Activated CD4-positive, alpha-beta memory T cell treated with anti-CD3 and anti-CD28 coated beads for 36 hours (primary cell): ENCODE measurements at regions not wholly inside any gene's neighbourhood (a gene's known extent, or its start where the extent isn't known, plus 50 kb on each side); places are given as distances from the start of the nearest gene placed in this dataset.
"Not testable (repeated sequence)": the region's sequence is repeated elsewhere in the genome, so short reads cannot be mapped to it uniquely, and the experiment has no call there.

Experiments
- CTCF ChIA-PET: fragments of 350-600 bp; sonication (Branson Sonifier 250); formaldehyde crosslinking; loops from one replicate; lab custom pipeline; 2021; ENCODE audit warnings: antibody characterized with exemption, inconsistent platforms; lab: Charles Lee
- POLR2A ChIA-PET: fragments of 350-600 bp; sonication (Branson Sonifier 250); formaldehyde crosslinking; loops from one replicate; lab custom pipeline; 2021; ENCODE audit warnings: antibody characterized with exemption; lab: Charles Lee
- DNase-seq: peaks from one replicate; pipeline ENCODE4 v3.0.0-alpha.2; 2020
- H3K27ac Mint-ChIP-seq: one replicate; pipeline ENCODE4 v1.8.0; 2021; ENCODE audit warnings: mixed read lengths
- H3K27me3 Mint-ChIP-seq: one replicate; pipeline ENCODE4 v1.8.0; 2021; ENCODE audit warnings: mixed read lengths
- H3K36me3 Mint-ChIP-seq: one replicate; pipeline ENCODE4 v1.8.0; 2021; ENCODE audit warnings: mixed read lengths
- H3K4me1 Mint-ChIP-seq: one replicate; pipeline ENCODE4 v1.8.0; 2021; ENCODE audit warnings: low read depth, mixed read lengths
- H3K4me3 Mint-ChIP-seq: one replicate; pipeline ENCODE4 v1.8.0; 2021; ENCODE audit warnings: mild to moderate bottlenecking, mixed read lengths
- H3K9me3 Mint-ChIP-seq: one replicate; pipeline ENCODE4 v1.8.0; 2021; ENCODE audit warnings: mixed read lengths
- intact Hi-C: fragments of 100-400 bp; cut with micrococcal nuclease; formaldehyde crosslinking; loops from one replicate; pipeline ENCODE4 v1.15.1; 2023

- H3K9me3 Mint-ChIP-seq: no peaks in the 10 kb centered on the region
- intact Hi-C loops: no loop called here
- POLR2A ChIA-PET: no interaction called here
- no peaks in the 10 kb centered on the region for H3K36me3 Mint-ChIP-seq
- no peak overlapping the region for H3K4me3 Mint-ChIP-seq
- CTCF ChIA-PET: no interaction called here
- no peaks in the 10 kb centered on the region for H3K27me3 Mint-ChIP-seq
- H3K27ac Mint-ChIP-seq: no peak overlapping the region
- no peak for DNase-seq
- no peaks in the 10 kb centered on the region for H3K4me1 Mint-ChIP-seq
Observed at GRCh38 chr2:187188783-187189631, 259.0 kb downstream of the CALCRL start.

- DNase-seq: no peak
- Mint-ChIP-seq H3K27ac (no peak overlapping the region), H3K4me1 (no peaks in the 10 kb centered on the region), H3K36me3 (no peaks in the 10 kb centered on the region), H3K4me3 (no peak overlapping the region), H3K9me3 (peaks cover 5% of the 10 kb centered on the region), H3K27me3 (no peaks in the 10 kb centered on the region)
- ChIA-PET POLR2A (no interaction called here), CTCF (no interaction called here)
- intact Hi-C loops: no loop called here
Observed at GRCh38 chr2:187187519-187187918, 260.5 kb downstream of the CALCRL start.

- no peak for DNase-seq
- Mint-ChIP-seq H3K4me1 (no peaks in the 10 kb centered on the region), H3K27me3 (no peaks in the 10 kb centered on the region), H3K36me3 (no peaks in the 10 kb centered on the region), H3K27ac (no peak overlapping the region), H3K9me3 (peaks cover 8% of the 10 kb centered on the region), H3K4me3 (no peak overlapping the region)
- ChIA-PET CTCF (no interaction called here), POLR2A (no interaction called here)
- intact Hi-C loops: no loop called here
Observed at GRCh38 chr2:187180529-187180928, 267.5 kb downstream of the CALCRL start.

GRCh38 chr2:187178876-187179275 lies 269.2 kb downstream of the CALCRL start:
- H3K27me3 Mint-ChIP-seq, CTCF ChIA-PET, H3K4me1 Mint-ChIP-seq, H3K36me3 Mint-ChIP-seq, H3K4me3 Mint-ChIP-seq, H3K27ac Mint-ChIP-seq, DNase-seq, intact Hi-C loops, POLR2A ChIA-PET: not testable (repeated sequence)
- H3K9me3 Mint-ChIP-seq: peaks cover 12% of the 10 kb centered on the region

GRCh38 chr2:187177253-187177652 lies 270.8 kb downstream of the CALCRL start:
- H3K4me1 Mint-ChIP-seq: no peaks in the 10 kb centered on the region
- DNase-seq: no peak
- no peaks in the 10 kb centered on the region for H3K36me3 Mint-ChIP-seq
- no peak overlapping the region for H3K27ac Mint-ChIP-seq
- no peaks in the 10 kb centered on the region for H3K27me3 Mint-ChIP-seq
- intact Hi-C loops: no loop called here
- peaks cover 5% of the 10 kb centered on the region for H3K9me3 Mint-ChIP-seq
- ChIA-PET POLR2A (no interaction called here), CTCF (interaction anchor here (0.6 kb wide), 1 partner anchor 350 kb away, joined by 4 read pairs; no protein-coding TSS in a partner anchor)
- H3K4me3 Mint-ChIP-seq: no peak overlapping the region

- no peak overlapping the region for H3K4me3 Mint-ChIP-seq
Observed at GRCh38 chr2:187174582-187174981, 273.5 kb downstream of the CALCRL start.

GRCh38 chr2:187171318-187171717 lies 276.7 kb downstream of the CALCRL start:
- Mint-ChIP-seq H3K27ac (no peak overlapping the region), H3K9me3 (peaks cover 5% of the 10 kb centered on the region), H3K27me3 (no peaks in the 10 kb centered on the region), H3K4me3 (no peak overlapping the region), H3K36me3 (no peaks in the 10 kb centered on the region), H3K4me1 (no peaks in the 10 kb centered on the region)
- intact Hi-C loops: no loop called here
- DNase-seq: no peak
- ChIA-PET CTCF (no interaction called here), POLR2A (no interaction called here)

More at GRCh38 chr2:187174582-187174981, 273.5 kb downstream of the CALCRL start:
- intact Hi-C loops: no loop called here
- ChIA-PET CTCF (interaction anchor here (1.5 kb wide), 1 partner anchor 8 kb away, joined by 4 read pairs; no protein-coding TSS in a partner anchor), POLR2A (no interaction called here)
- no peaks in the 10 kb centered on the region for H3K36me3 Mint-ChIP-seq
- no peaks in the 10 kb centered on the region for H3K27me3 Mint-ChIP-seq
- DNase-seq: no peak
- H3K4me1 Mint-ChIP-seq: no peaks in the 10 kb centered on the region
- no peak overlapping the region for H3K27ac Mint-ChIP-seq
- peaks cover 5% of the 10 kb centered on the region for H3K9me3 Mint-ChIP-seq

- H3K27ac Mint-ChIP-seq: no peak overlapping the region
- H3K36me3 Mint-ChIP-seq: no peaks in the 10 kb centered on the region
- ChIA-PET CTCF (no interaction called here), POLR2A (no interaction called here)
- no peaks in the 10 kb centered on the region for H3K27me3 Mint-ChIP-seq
- intact Hi-C loops: no loop called here
- no peak for DNase-seq
- H3K9me3 Mint-ChIP-seq: no peaks in the 10 kb centered on the region
- no peak overlapping the region for H3K4me3 Mint-ChIP-seq
- H3K4me1 Mint-ChIP-seq: no peaks in the 10 kb centered on the region
Observed at GRCh38 chr2:187169864-187170263, 278.2 kb downstream of the CALCRL start.

GRCh38 chr2:187168720-187169713 lies 279.0 kb downstream of the CALCRL start:
- DNase-seq: no peak
- Mint-ChIP-seq H3K4me1 (no peaks in the 10 kb centered on the region), H3K4me3 (no peak overlapping the region), H3K27me3 (no peaks in the 10 kb centered on the region), H3K27ac (no peak overlapping the region), H3K9me3 (no peaks in the 10 kb centered on the region), H3K36me3 (no peaks in the 10 kb centered on the region)
- intact Hi-C loops: no loop called here
- ChIA-PET POLR2A (no interaction called here), CTCF (no interaction called here)

GRCh38 chr2:187167491-187167890 lies 280.6 kb downstream of the CALCRL start:
- intact Hi-C loops: no loop called here
- ChIA-PET POLR2A (no interaction called here), CTCF (no interaction called here)
- Mint-ChIP-seq H3K4me1 (no peaks in the 10 kb centered on the region), H3K27ac (no peak overlapping the region), H3K4me3 (no peak overlapping the region), H3K27me3 (no peaks in the 10 kb centered on the region), H3K36me3 (no peaks in the 10 kb centered on the region), H3K9me3 (no peaks in the 10 kb centered on the region)
- no peak for DNase-seq

- no peaks in the 10 kb centered on the region for H3K9me3 Mint-ChIP-seq
- CTCF ChIA-PET: interaction anchor here (0.8 kb wide), 1 partner anchor 9 kb away, joined by 4 read pairs; no protein-coding TSS in a partner anchor
- DNase-seq: no peak
- no peak overlapping the region for H3K27ac Mint-ChIP-seq
- no peaks in the 10 kb centered on the region for H3K4me1 Mint-ChIP-seq
- H3K4me3 Mint-ChIP-seq: no peak overlapping the region
- no peaks in the 10 kb centered on the region for H3K36me3 Mint-ChIP-seq
- POLR2A ChIA-PET: no interaction called here
- intact Hi-C loops: no loop called here
- no peaks in the 10 kb centered on the region for H3K27me3 Mint-ChIP-seq
Observed at GRCh38 chr2:187165936-187166610, 282.0 kb downstream of the CALCRL start.

GRCh38 chr2:187158452-187158851 lies 289.6 kb downstream of the CALCRL start:
- H3K9me3 Mint-ChIP-seq: peaks cover 14% of the 10 kb centered on the region

More at GRCh38 chr2:187158452-187158851, 289.6 kb downstream of the CALCRL start:
- intact Hi-C loops: no loop called here
- Mint-ChIP-seq H3K36me3 (no peaks in the 10 kb centered on the region), H3K4me1 (no peaks in the 10 kb centered on the region), H3K27ac (no peak overlapping the region), H3K4me3 (no peak overlapping the region), H3K27me3 (no peaks in the 10 kb centered on the region)
- ChIA-PET CTCF (interaction anchor here (0.5 kb wide), 1 partner anchor 280 kb away, joined by 4 read pairs; no protein-coding TSS in a partner anchor), POLR2A (no interaction called here)
- no peak for DNase-seq
